Fibroblast of mammary gland (primary cell): ENCODE measurements at regions not wholly inside any gene's neighbourhood (a gene's known extent, or its start where the extent isn't known, plus 50 kb on each side); places are given as distances from the start of the nearest gene placed in this dataset.

Experiments
- DNase-seq: peaks from one replicate; pipeline ENCODE4 v3.0.0-alpha.2; 2010; ENCODE audit warnings: low read depth
- H3K4me3 ChIP-seq: 2 replicates; pipeline ENCODE4 v1.5.1; 2011; ENCODE audit warnings: low read depth, mild to moderate bottlenecking, low read length, moderate library complexity; ENCODE audit not compliant: control insufficient read depth
- CTCF ChIP-seq: conservative IDR thresholded peaks from 2 replicates; pipeline ENCODE4 v1.5.1; 2011; ENCODE audit warnings: low read depth, low read length, inconsistent platforms; ENCODE audit not compliant: control insufficient read depth, insufficient read depth

GRCh38 chr3:104632521-104632920, 734.2 kb upstream of the ALCAM start:
- no peak overlapping the region for H3K4me3 ChIP-seq
- no peak for DNase-seq
- TF ChIP-seq CTCF = no peak

GRCh38 chr3:104632947-104633346, 733.8 kb upstream of the ALCAM start:
- peak; percentile 5 for DNase-seq
- H3K4me3 ChIP-seq = no peak overlapping the region
- no peak for TF ChIP-seq CTCF

- no peak overlapping the region for H3K4me3 ChIP-seq
- DNase-seq = peak; percentile 2
- peak; percentile 14 for TF ChIP-seq CTCF
Observed at GRCh38 chr3:104635872-104636580, 730.7 kb upstream of the ALCAM start.

- no peak for DNase-seq
- no peak overlapping the region for H3K4me3 ChIP-seq
- no peak for TF ChIP-seq CTCF
Observed at GRCh38 chr3:104642827-104643226, 723.9 kb upstream of the ALCAM start.

- no peak overlapping the region for H3K4me3 ChIP-seq
- DNase-seq = no peak
- TF ChIP-seq CTCF = no peak
Observed at GRCh38 chr3:104646196-104646595, 720.5 kb upstream of the ALCAM start.

GRCh38 chr3:104648823-104649222, 717.9 kb upstream of the ALCAM start:
- no peak overlapping the region for H3K4me3 ChIP-seq
- DNase-seq = no peak
- TF ChIP-seq CTCF = no peak

- no peak for TF ChIP-seq CTCF
- no peak for DNase-seq
- H3K4me3 ChIP-seq = no peak overlapping the region
Observed at GRCh38 chr3:104669083-104669482, 697.6 kb upstream of the ALCAM start.
